Nephron (organoid): ENCODE measurements at regions not wholly inside any gene's neighbourhood (a gene's known extent, or its start where the extent isn't known, plus 50 kb on each side); places are given as distances from the start of the nearest gene placed in this dataset.
A peak's percentile ranks its signal among the peaks of the same experiment; 100 is the strongest.
"Not testable (repeated sequence)": the region's sequence is repeated elsewhere in the genome, so short reads cannot be mapped to it uniquely, and the experiment has no call there.

Experiments used
- H3K27ac Mint-ChIP-seq, 3 experiments: 2 replicates each; pipeline ENCODE4 v1.8.0; 2020; ENCODE audit warnings: mixed read lengths in 3 of 3, mild to moderate bottlenecking in 2 of 3, moderate library complexity in 1 of 3
- H3K27me3 Mint-ChIP-seq: 2 replicates; pipeline ENCODE4 v1.8.0; 2021; ENCODE audit warnings: low read depth, mild to moderate bottlenecking, moderate library complexity, mixed read lengths
- H3K36me3 Mint-ChIP-seq: 2 replicates; pipeline ENCODE4 v1.8.0; 2020; ENCODE audit warnings: low read depth, mixed read lengths
- H3K4me1 Mint-ChIP-seq: 2 replicates; pipeline ENCODE4 v1.8.0; 2020; ENCODE audit warnings: mixed read lengths
- H3K4me3 Mint-ChIP-seq, 3 experiments: 2 replicates each; pipeline ENCODE4 v1.8.0; 2020; ENCODE audit warnings: mild to moderate bottlenecking in 3 of 3, mixed read lengths in 3 of 3, moderate library complexity in 2 of 3
- H3K9me3 Mint-ChIP-seq: 2 replicates; pipeline ENCODE4 v1.8.0; 2020; ENCODE audit warnings: mixed read lengths
- CTCF ChIP-seq, 3 experiments: fragments of 200-600 bp; sonication (generic); IDR thresholded peaks; one replicate each; pipeline ENCODE4 v1.5.0; 2021; ENCODE audit warnings: antibody characterized with exemption in 3 of 3; ENCODE audit not compliant: unreplicated experiment in 3 of 3

DNA sequence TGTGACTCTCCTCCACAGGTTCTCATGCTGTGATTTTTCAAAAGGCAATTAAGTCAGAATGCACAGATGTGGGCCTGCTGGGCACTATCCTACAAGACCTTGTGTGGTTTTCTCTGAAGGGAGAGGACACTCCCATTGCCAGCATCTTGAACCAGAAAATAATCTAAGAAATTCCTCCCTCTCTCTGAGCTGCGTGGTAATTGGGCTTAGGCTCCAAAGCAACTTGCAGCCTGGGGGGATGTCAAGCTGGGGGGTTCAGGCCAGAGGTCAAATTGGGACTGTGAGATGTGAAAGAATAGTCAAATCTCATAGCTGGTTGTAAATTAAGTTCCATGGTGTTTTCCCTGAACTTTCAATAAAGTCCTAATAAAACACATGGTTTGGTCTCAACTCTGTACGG lies 350.6 kb upstream of the SLC7A11 start:
- Mint-ChIP-seq H3K27ac (peak overlapping the region in 1 of 3 experiments; percentile 55), H3K27me3 (no peaks in the 10 kb centered on the region), H3K9me3 (no peaks in the 10 kb centered on the region), H3K4me1 (peaks cover 42% of the 10 kb centered on the region), H3K36me3 (no peaks in the 10 kb centered on the region), H3K4me3 (no peak overlapping the region)
- TF ChIP-seq CTCF (IDR thresholded peaks at IDR 0.05; ENCODE audit: unreplicated experiment in 3 of 3): no peak

DNA sequence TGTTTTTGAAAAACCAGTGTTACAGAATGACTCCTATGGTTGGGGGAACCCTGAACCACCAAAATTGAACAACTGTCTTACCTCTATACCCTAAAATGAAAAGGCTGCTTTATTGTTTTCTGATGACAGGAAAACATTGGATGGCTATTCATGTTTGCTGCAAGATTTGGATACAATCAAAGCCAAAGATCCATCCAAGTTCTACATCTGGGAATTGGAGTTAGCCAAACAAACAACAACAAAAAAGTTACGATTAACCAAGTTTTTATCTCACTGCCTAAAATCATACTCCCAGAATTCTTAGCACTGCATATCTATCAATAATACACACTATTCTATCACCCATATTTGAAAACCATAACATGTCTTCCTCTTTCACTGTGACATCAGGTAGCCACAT lies 349.7 kb upstream of the SLC7A11 start:
- H3K27me3 Mint-ChIP-seq: no peaks in the 10 kb centered on the region
- H3K36me3 Mint-ChIP-seq: no peaks in the 10 kb centered on the region
- no peak for TF ChIP-seq CTCF (IDR thresholded peaks at IDR 0.05; ENCODE audit: unreplicated experiment in 3 of 3)
- peaks cover 5% of the 10 kb centered on the region for H3K9me3 Mint-ChIP-seq
- H3K4me1 Mint-ChIP-seq: peaks cover 34% of the 10 kb centered on the region
- H3K27ac Mint-ChIP-seq: peak overlapping the region in 2 of 3 experiments; percentile 55 to 67
- no peak overlapping the region for H3K4me3 Mint-ChIP-seq

DNA sequence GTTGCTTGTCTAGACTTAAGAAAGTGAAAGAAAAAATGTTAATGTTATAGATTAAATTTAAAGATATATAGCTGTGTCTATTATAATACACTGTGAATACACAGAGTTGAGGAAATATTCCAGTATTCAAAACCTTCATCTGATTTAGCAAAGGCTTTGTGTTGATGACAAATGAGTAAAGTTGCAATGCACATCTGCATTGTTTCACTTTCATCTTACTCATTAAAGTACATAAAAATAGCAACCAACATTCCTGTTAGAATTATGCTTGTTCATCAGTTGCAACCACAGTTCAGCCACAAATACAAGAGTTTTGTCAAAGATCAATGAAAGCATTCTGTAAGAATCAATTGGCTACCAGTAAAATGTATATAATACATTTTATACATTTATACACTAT lies 346.4 kb upstream of the SLC7A11 start:
- no peak for TF ChIP-seq CTCF (IDR thresholded peaks at IDR 0.05; ENCODE audit: unreplicated experiment in 3 of 3)
- Mint-ChIP-seq H3K9me3 (peaks cover 11% of the 10 kb centered on the region), H3K4me1 (peaks cover 17% of the 10 kb centered on the region), H3K27me3 (no peaks in the 10 kb centered on the region), H3K27ac (no peak overlapping the region), H3K36me3 (no peaks in the 10 kb centered on the region), H3K4me3 (no peak overlapping the region)

DNA sequence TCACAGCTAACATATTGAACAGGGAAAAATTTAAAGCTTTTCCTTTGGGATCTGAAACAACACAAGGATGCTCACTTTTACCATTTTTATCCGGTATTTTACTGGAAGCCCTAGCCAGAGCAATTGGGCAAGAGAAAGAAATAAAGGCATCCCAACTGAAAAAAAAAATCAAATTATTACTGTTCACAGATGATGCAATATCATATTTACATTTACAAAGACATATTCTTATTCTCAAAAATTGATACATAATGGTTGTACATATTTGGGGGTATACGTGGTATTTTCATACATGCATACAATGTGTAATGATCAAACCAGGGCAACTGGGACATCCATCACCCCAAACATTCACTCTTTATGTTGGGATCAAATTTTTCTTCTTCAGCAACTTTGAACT lies 337.0 kb upstream of the SLC7A11 start:
- no peaks in the 10 kb centered on the region for H3K27me3 Mint-ChIP-seq
- H3K9me3 Mint-ChIP-seq: peaks cover 45% of the 10 kb centered on the region
- no peak overlapping the region for H3K27ac Mint-ChIP-seq
- H3K4me3 Mint-ChIP-seq: no peak overlapping the region
- peaks cover 18% of the 10 kb centered on the region for H3K36me3 Mint-ChIP-seq
- no peak for TF ChIP-seq CTCF (IDR thresholded peaks at IDR 0.05; ENCODE audit: unreplicated experiment in 3 of 3)
- no peaks in the 10 kb centered on the region for H3K4me1 Mint-ChIP-seq

- not testable (repeated sequence) for H3K27me3 Mint-ChIP-seq, H3K27ac Mint-ChIP-seq, H3K4me3 Mint-ChIP-seq, H3K4me1 Mint-ChIP-seq
- H3K9me3 Mint-ChIP-seq: peaks cover 45% of the 10 kb centered on the region
- peaks cover 18% of the 10 kb centered on the region for H3K36me3 Mint-ChIP-seq
These were observed 335.7 kb upstream of the SLC7A11 start for GRCh38 chr4:138577826-138578225.

GRCh38 chr4:138577145-138577544 lies 335.0 kb upstream of the SLC7A11 start:
- H3K9me3 Mint-ChIP-seq: peaks cover 41% of the 10 kb centered on the region
- no peaks in the 10 kb centered on the region for H3K4me1 Mint-ChIP-seq
- no peak overlapping the region for H3K27ac Mint-ChIP-seq
- no peaks in the 10 kb centered on the region for H3K27me3 Mint-ChIP-seq
- H3K36me3 Mint-ChIP-seq: peaks cover 18% of the 10 kb centered on the region
- no peak for TF ChIP-seq CTCF (IDR thresholded peaks at IDR 0.05; ENCODE audit: unreplicated experiment in 3 of 3)
- no peak overlapping the region for H3K4me3 Mint-ChIP-seq
